DND-41 (cell line): ENCODE measurements at regions not wholly inside any gene's neighbourhood (a gene's known extent, or its start where the extent isn't known, plus 50 kb on each side); places are given as distances from the start of the nearest gene placed in this dataset.

Experiments used
- ATAC-seq: fragments of 200-7000 bp; cut with Tn5 transposase; 3 replicates; pipeline ENCODE4 v1.9.1; 2021; ENCODE audit warnings: low read depth; ENCODE audit not compliant: insufficient read depth
- DNase-seq: peaks from one replicate; pipeline ENCODE4 v3.0.0-alpha.2; 2020
- H2AFZ ChIP-seq: 2 replicates; pipeline ENCODE4 v1.6.0; 2012; ENCODE audit warnings: low read depth, low read length
- H3K27ac ChIP-seq: 2 replicates; pipeline ENCODE4 v1.5.1; 2012; ENCODE audit warnings: low read length, inconsistent platforms
- H3K27me3 ChIP-seq: fragments of 200-600 bp; sonication (generic); 2 replicates; pipeline ENCODE4 v1.6.0; 2012; ENCODE audit warnings: low read length, mild to moderate bottlenecking, inconsistent platforms; ENCODE audit not compliant: insufficient read depth, poor library complexity
- H3K36me3 ChIP-seq: 2 replicates; pipeline ENCODE4 v1.5.1; 2012; ENCODE audit warnings: low read length, inconsistent platforms; ENCODE audit not compliant: insufficient read depth
- H3K4me1 ChIP-seq: 2 replicates; pipeline ENCODE4 v1.5.1; 2012; ENCODE audit warnings: mild to moderate bottlenecking, low read length; ENCODE audit not compliant: insufficient read depth
- H3K4me2 ChIP-seq: 2 replicates; pipeline ENCODE4 v1.6.0; 2012; ENCODE audit warnings: mild to moderate bottlenecking, moderate library complexity, low read length, inconsistent platforms; ENCODE audit not compliant: insufficient read depth
- H3K4me3 ChIP-seq, 2 experiments: fragments of 200-600 bp in 1 of 2; shearing (Covaris generic) in 1 of 2; 2 replicates each; pipeline ENCODE4 v1.5.1; 2012 to 2016; ENCODE audit warnings: inconsistent platforms in 2 of 2, low read length in 2 of 2, mild to moderate bottlenecking in 2 of 2, low read depth in 1 of 2, moderate library complexity in 1 of 2
- H3K79me2 ChIP-seq: 2 replicates; pipeline ENCODE4 v1.6.0; 2012; ENCODE audit warnings: low read length, inconsistent platforms; ENCODE audit not compliant: insufficient read depth
- H3K9ac ChIP-seq: 2 replicates; pipeline ENCODE4 v1.6.0; 2012; ENCODE audit warnings: low read depth, mild to moderate bottlenecking, inconsistent platforms, low read length, moderate library complexity
- H3K9me3 ChIP-seq: 2 replicates; pipeline ENCODE4 v1.5.1; 2012; ENCODE audit warnings: low read length, moderate library complexity, mild to moderate bottlenecking, inconsistent platforms; ENCODE audit not compliant: insufficient read depth, severe bottlenecking
- H4K20me1 ChIP-seq: 2 replicates; pipeline ENCODE4 v1.6.0; 2012; ENCODE audit warnings: low read length; ENCODE audit not compliant: insufficient read depth
- CTCF ChIP-seq: IDR thresholded peaks from 2 replicates; pipeline ENCODE4 v1.5.1; 2012; ENCODE audit warnings: borderline replicate concordance, low read length, moderate library complexity, mild to moderate bottlenecking; ENCODE audit not compliant: poor library complexity, severe bottlenecking; ENCODE audit errors: extremely low read depth
- EZH2 ChIP-seq: IDR thresholded peaks from 3 replicates; pipeline ENCODE4 v1.6.1; 2012; ENCODE audit warnings: borderline replicate concordance, low read depth, mild to moderate bottlenecking, moderate library complexity, low read length, inconsistent platforms; ENCODE audit not compliant: severe bottlenecking

GRCh38 chr2:19669126-19669525 lies 232.7 kb downstream of the TTC32 start:
- no peak overlapping the region for H3K27ac ChIP-seq
- no peak overlapping the region for H3K4me3 ChIP-seq
- ATAC-seq (no peak), DNase-seq (no peak)
- no peaks in the 10 kb centered on the region for H4K20me1 ChIP-seq
- no peaks in the 10 kb centered on the region for H3K4me1 ChIP-seq
- no peak overlapping the region for H2AFZ ChIP-seq
- H3K4me2 ChIP-seq = no peak overlapping the region
- H3K27me3 ChIP-seq = no peaks in the 10 kb centered on the region
- no peaks in the 10 kb centered on the region for H3K9me3 ChIP-seq
- H3K36me3 ChIP-seq = no peaks in the 10 kb centered on the region
- H3K9ac ChIP-seq = no peak overlapping the region
- no peaks in the 10 kb centered on the region for H3K79me2 ChIP-seq
- TF ChIP-seq EZH2 (no peak), CTCF (no peak)

- Histone ChIP-seq H3K79me2 (no peaks in the 10 kb centered on the region), H3K36me3 (no peaks in the 10 kb centered on the region), H3K4me1 (no peaks in the 10 kb centered on the region), H3K4me3 (no peak overlapping the region), H3K27ac (no peak overlapping the region), H3K9ac (no peak overlapping the region), H3K4me2 (no peak overlapping the region), H3K27me3 (no peaks in the 10 kb centered on the region), H4K20me1 (no peaks in the 10 kb centered on the region), H2AFZ (no peak overlapping the region), H3K9me3 (no peaks in the 10 kb centered on the region)
- DNase-seq (no peak), ATAC-seq (no peak)
- TF ChIP-seq CTCF (no peak), EZH2 (no peak)
Observed at GRCh38 chr2:19667536-19667949, 234.2 kb downstream of the TTC32 start.

GRCh38 chr2:19667085-19667484 lies 234.7 kb downstream of the TTC32 start:
- no peak for DNase-seq
- no peaks in the 10 kb centered on the region for H3K9me3 ChIP-seq
- H3K27me3 ChIP-seq = no peaks in the 10 kb centered on the region
- TF ChIP-seq EZH2 = no peak
- no peaks in the 10 kb centered on the region for H4K20me1 ChIP-seq
- no peak overlapping the region for H3K27ac ChIP-seq
- ATAC-seq = no peak
- no peak overlapping the region for H3K4me3 ChIP-seq
- no peaks in the 10 kb centered on the region for H3K4me1 ChIP-seq
- H3K36me3 ChIP-seq = no peaks in the 10 kb centered on the region
- no peak overlapping the region for H3K4me2 ChIP-seq
- no peak overlapping the region for H2AFZ ChIP-seq
- H3K79me2 ChIP-seq = no peaks in the 10 kb centered on the region
- H3K9ac ChIP-seq = no peak overlapping the region

GRCh38 chr2:19664646-19665045 lies 237.1 kb downstream of the TTC32 start:
- Histone ChIP-seq H3K27ac (no peak overlapping the region), H3K4me1 (no peaks in the 10 kb centered on the region), H3K4me2 (no peak overlapping the region), H3K36me3 (no peaks in the 10 kb centered on the region), H3K4me3 (no peak overlapping the region), H3K9ac (no peak overlapping the region), H3K27me3 (no peaks in the 10 kb centered on the region), H3K79me2 (no peaks in the 10 kb centered on the region), H4K20me1 (no peaks in the 10 kb centered on the region), H2AFZ (no peak overlapping the region), H3K9me3 (no peaks in the 10 kb centered on the region)
- TF ChIP-seq EZH2 = no peak
- no peak for TF ChIP-seq CTCF
- ATAC-seq = no peak
- DNase-seq = no peak
